Caco-2 (cell line): ENCODE measurements at regions not wholly inside any gene's neighbourhood (a gene's known extent, or its start where the extent isn't known, plus 50 kb on each side); places are given as distances from the start of the nearest gene placed in this dataset.

Experiments used
- BruUV-seq: library from RNA; stranded (reverse); fragments of 400-500 nt; replicated peaks from 2 replicates; lab custom pipeline; 2021; lab: Mats Ljungman, UMichigan
- CTCF ChIA-PET: fragments of 300-600 bp; sonication (Branson Sonifier 250); formaldehyde crosslinking; loops from one replicate; lab custom pipeline; 2022; ENCODE audit warnings: antibody characterized with exemption; lab: Charles Lee
- POLR2A ChIA-PET: fragments of 300-600 bp; sonication (Branson Sonifier 250); formaldehyde crosslinking; loops from one replicate; lab custom pipeline; 2022; ENCODE audit warnings: antibody characterized with exemption; lab: Charles Lee
- DNase-seq, 2 experiments: peaks; one replicate each; pipeline versions ENCODE4 v3.0.0 to v3.0.0-alpha.2; 2020 to 2022
- H3K27me3 ChIP-seq: replicated peaks from 2 replicates; pipeline ENCODE4 v1.6.0; 2011; ENCODE audit warnings: low read length; ENCODE audit not compliant: control insufficient read depth, insufficient read depth
- H3K36me3 ChIP-seq: 2 replicates; pipeline ENCODE4 v1.5.1; 2011; ENCODE audit warnings: low read length; ENCODE audit not compliant: control insufficient read depth, insufficient read depth
- H3K4me1 ChIP-seq: fragments of 250-450 bp; sonication (Bioruptor Pico); 2 replicates; pipeline ENCODE4 v1.5.1; 2020; ENCODE audit warnings: mild to moderate bottlenecking
- H3K4me3 ChIP-seq: 2 replicates; pipeline ENCODE4 v1.5.1; 2011; ENCODE audit warnings: low read depth, mild to moderate bottlenecking, control low read depth, low read length
- H3K9me3 ChIP-seq: fragments of 250-450 bp; sonication (Bioruptor Pico); 2 replicates; pipeline ENCODE4 v1.5.1; 2020; ENCODE audit warnings: mild to moderate bottlenecking, moderate library complexity
- H3K27ac Mint-ChIP-seq: one replicate; pipeline ENCODE4 v1.8.0; 2022; ENCODE audit warnings: mixed read lengths; ENCODE audit not compliant: unreplicated experiment
- H3K27me3 Mint-ChIP-seq: one replicate; pipeline ENCODE4 v1.8.0; 2022; ENCODE audit warnings: mixed read lengths; ENCODE audit not compliant: insufficient read depth, unreplicated experiment
- H3K36me3 Mint-ChIP-seq: one replicate; pipeline ENCODE4 v1.8.0; 2022; ENCODE audit warnings: mild to moderate bottlenecking, mixed read lengths; ENCODE audit not compliant: insufficient read depth, unreplicated experiment
- H3K4me1 Mint-ChIP-seq: one replicate; pipeline ENCODE4 v1.8.0; 2022; ENCODE audit warnings: low read depth, mixed read lengths; ENCODE audit not compliant: unreplicated experiment
- H3K4me3 Mint-ChIP-seq: one replicate; pipeline ENCODE4 v1.8.0; 2022; ENCODE audit warnings: mild to moderate bottlenecking, moderate library complexity, mixed read lengths; ENCODE audit not compliant: unreplicated experiment
- H3K9me3 Mint-ChIP-seq: one replicate; pipeline ENCODE4 v1.8.0; 2022; ENCODE audit warnings: mixed read lengths; ENCODE audit not compliant: unreplicated experiment
- CTCF ChIP-seq, 2 experiments: fragments of 200-600 bp in 1 of 2; IDR thresholded peaks; 1 replicate in 1 of 2; 2 replicates in 1 of 2; pipeline versions ENCODE4 v1.5.1 to v1.8.0; 2011 to 2022; ENCODE audit warnings: antibody characterized with exemption in 1 of 2, control low read depth in 1 of 2, inconsistent platforms in 1 of 2, low read depth in 1 of 2, low read length in 1 of 2, mild to moderate bottlenecking in 1 of 2, moderate library complexity in 1 of 2; ENCODE audit not compliant: insufficient read depth in 1 of 2, severe bottlenecking in 1 of 2, unreplicated experiment in 1 of 2
- intact Hi-C: fragments of 100-400 bp; cut with micrococcal nuclease; formaldehyde crosslinking; loops from one replicate; pipeline ENCODE4 v1.10.0; 2022; ENCODE audit not compliant: unreplicated experiment

- Histone ChIP-seq H3K36me3 (no peaks in the 10 kb centered on the region), H3K4me1 (no peaks in the 10 kb centered on the region), H3K4me3 (no peak overlapping the region), H3K9me3 (0 out of 2 replicates have a peak, but pooled peaks cover 3% of the 10 kb centered on the region), H3K27me3 (no peaks in the 10 kb centered on the region)
- TF ChIP-seq CTCF (IDR thresholded peaks at IDR 0.05; ENCODE audit: insufficient read depth in 1 of 2, low read depth in 1 of 2, low read length in 1 of 2, severe bottlenecking in 1 of 2, unreplicated experiment in 1 of 2), result no peak
- ChIA-PET CTCF (interaction anchor here (0.6 kb wide), 1 partner anchor 586 kb away, joined by 3 read pairs; no protein-coding TSS in a partner anchor), POLR2A (no interaction called here)
- no peak for DNase-seq
- BruUV-seq, result no TSS peak
- H3K27ac Mint-ChIP-seq, result no peak overlapping the region
- intact Hi-C loops, result no loop called here
- H3K4me3 Mint-ChIP-seq, result no peak overlapping the region
- no peaks in the 10 kb centered on the region for H3K27me3 Mint-ChIP-seq
- peaks cover 2% of the 10 kb centered on the region for H3K9me3 Mint-ChIP-seq
- H3K36me3 Mint-ChIP-seq, result no peaks in the 10 kb centered on the region
- no peaks in the 10 kb centered on the region for H3K4me1 Mint-ChIP-seq
Observed at GRCh38 chr2:5867056-5867455, 174.9 kb downstream of the SOX11 start.

- Mint-ChIP-seq H3K27ac (no peak overlapping the region), H3K27me3 (no peaks in the 10 kb centered on the region), H3K9me3 (peaks cover 20% of the 10 kb centered on the region), H3K4me1 (no peaks in the 10 kb centered on the region), H3K36me3 (no peaks in the 10 kb centered on the region), H3K4me3 (no peak overlapping the region)
- ChIA-PET POLR2A (no interaction called here), CTCF (no interaction called here)
- H3K4me1 ChIP-seq, result no peaks in the 10 kb centered on the region
- TF ChIP-seq CTCF (IDR thresholded peaks at IDR 0.05; ENCODE audit: insufficient read depth in 1 of 2, low read depth in 1 of 2, low read length in 1 of 2, severe bottlenecking in 1 of 2, unreplicated experiment in 1 of 2), result no peak
- no peaks in the 10 kb centered on the region for H3K36me3 ChIP-seq
- intact Hi-C loops, result no loop called here
- H3K4me3 ChIP-seq, result no peak overlapping the region
- no peaks in the 10 kb centered on the region for H3K27me3 ChIP-seq
- no TSS peak for BruUV-seq
- H3K9me3 ChIP-seq, result peaks cover 2% of the 10 kb centered on the region; the same call in 1 of the 2 replicates
- no peak for DNase-seq
Observed at GRCh38 chr2:5868931-5869330, 176.7 kb downstream of the SOX11 start.

- Histone ChIP-seq H3K4me1 (no peaks in the 10 kb centered on the region), H3K4me3 (no peak overlapping the region), H3K27me3 (no peaks in the 10 kb centered on the region), H3K9me3 (peaks cover 6% of the 10 kb centered on the region; the same call in 1 of the 2 replicates), H3K36me3 (no peaks in the 10 kb centered on the region)
- Mint-ChIP-seq H3K4me1 (no peaks in the 10 kb centered on the region), H3K36me3 (no peaks in the 10 kb centered on the region), H3K27me3 (no peaks in the 10 kb centered on the region), H3K27ac (no peak overlapping the region), H3K4me3 (no peak overlapping the region), H3K9me3 (peaks cover 24% of the 10 kb centered on the region)
- DNase-seq, result no peak
- no peak for TF ChIP-seq CTCF (IDR thresholded peaks at IDR 0.05; ENCODE audit: insufficient read depth in 1 of 2, low read depth in 1 of 2, low read length in 1 of 2, severe bottlenecking in 1 of 2, unreplicated experiment in 1 of 2)
- BruUV-seq, result no TSS peak
- ChIA-PET POLR2A (no interaction called here), CTCF (no interaction called here)
- intact Hi-C loops, result no loop called here
Observed at GRCh38 chr2:5869936-5870335, 177.8 kb downstream of the SOX11 start.
